Brain microvascular endothelial cell (primary cell): ENCODE measurements at regions not wholly inside any gene's neighbourhood (a gene's known extent, or its start where the extent isn't known, plus 50 kb on each side); places are given as distances from the start of the nearest gene placed in this dataset.
"Not testable (repeated sequence)": the region's sequence is repeated elsewhere in the genome, so short reads cannot be mapped to it uniquely, and the experiment has no call there.

ENCODE experiments used
- DNase-seq: peaks from one replicate; pipeline ENCODE4 v3.0.0-alpha.2; 2020
- H3K27ac ChIP-seq: fragments of 250-450 bp; sonication (Bioruptor Pico); 2 replicates; pipeline ENCODE4 v1.5.1; 2020; ENCODE audit warnings: mild to moderate bottlenecking, moderate library complexity
- H3K27me3 ChIP-seq: fragments of 250-450 bp; sonication (Bioruptor Pico); replicated peaks from 2 replicates; pipeline ENCODE4 v1.5.1; 2020; ENCODE audit warnings: mild to moderate bottlenecking
- H3K36me3 ChIP-seq: fragments of 250-450 bp; sonication (Bioruptor Pico); replicated peaks from 2 replicates; pipeline ENCODE4 v1.5.1; 2020; ENCODE audit warnings: mild to moderate bottlenecking
- H3K4me3 ChIP-seq: 2 replicates; pipeline ENCODE4 v1.5.1; 2011; ENCODE audit warnings: low read depth, mild to moderate bottlenecking, control low read depth, low read length, moderate library complexity
- in situ Hi-C: cut with HindIII; loops from 2 replicates; pipeline ENCODE4 v1.10.0; 2017; ENCODE audit warnings: low sequenced_read_pairs, low pct_ligation_motif_present
- TF ChIP-seq, protein P1 (sequence below): IDR thresholded peaks from 2 replicates; pipeline ENCODE4 v1.5.1; 2011; ENCODE audit warnings: low read depth, mild to moderate bottlenecking, moderate library complexity, low read length, control low read depth, inconsistent platforms; ENCODE audit errors: missing control alignments

DNA sequence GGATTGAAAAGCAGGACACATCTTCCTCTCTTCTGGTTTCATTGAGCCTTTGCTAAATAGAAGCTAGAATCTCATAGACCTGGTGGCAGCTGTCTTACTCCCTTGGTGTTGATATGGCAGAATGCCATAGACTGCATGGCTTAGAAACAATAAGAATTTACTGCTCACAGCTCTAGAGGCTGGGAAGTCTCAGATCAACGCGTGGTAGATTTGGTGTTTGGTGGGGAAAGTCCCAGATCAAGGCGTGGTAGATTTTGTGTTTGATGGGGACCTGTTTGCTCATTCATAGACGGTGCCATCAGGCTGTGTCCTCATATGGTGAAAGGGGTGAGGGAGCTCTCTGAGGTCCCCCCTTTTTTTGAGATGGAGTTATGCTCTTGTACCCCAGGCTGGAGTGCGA, 57.6 kb upstream of the PPP2R3B start:
- DNase-seq = no peak
- TF ChIP-seq, protein P1, sequence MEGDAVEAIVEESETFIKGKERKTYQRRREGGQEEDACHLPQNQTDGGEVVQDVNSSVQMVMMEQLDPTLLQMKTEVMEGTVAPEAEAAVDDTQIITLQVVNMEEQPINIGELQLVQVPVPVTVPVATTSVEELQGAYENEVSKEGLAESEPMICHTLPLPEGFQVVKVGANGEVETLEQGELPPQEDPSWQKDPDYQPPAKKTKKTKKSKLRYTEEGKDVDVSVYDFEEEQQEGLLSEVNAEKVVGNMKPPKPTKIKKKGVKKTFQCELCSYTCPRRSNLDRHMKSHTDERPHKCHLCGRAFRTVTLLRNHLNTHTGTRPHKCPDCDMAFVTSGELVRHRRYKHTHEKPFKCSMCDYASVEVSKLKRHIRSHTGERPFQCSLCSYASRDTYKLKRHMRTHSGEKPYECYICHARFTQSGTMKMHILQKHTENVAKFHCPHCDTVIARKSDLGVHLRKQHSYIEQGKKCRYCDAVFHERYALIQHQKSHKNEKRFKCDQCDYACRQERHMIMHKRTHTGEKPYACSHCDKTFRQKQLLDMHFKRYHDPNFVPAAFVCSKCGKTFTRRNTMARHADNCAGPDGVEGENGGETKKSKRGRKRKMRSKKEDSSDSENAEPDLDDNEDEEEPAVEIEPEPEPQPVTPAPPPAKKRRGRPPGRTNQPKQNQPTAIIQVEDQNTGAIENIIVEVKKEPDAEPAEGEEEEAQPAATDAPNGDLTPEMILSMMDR = no peak
- no peak overlapping the region for H3K27ac ChIP-seq
- H3K4me3 ChIP-seq = no peak overlapping the region
- in situ Hi-C loops = no loop called here
- no peaks in the 10 kb centered on the region for H3K27me3 ChIP-seq
- no peaks in the 10 kb centered on the region for H3K36me3 ChIP-seq

DNA sequence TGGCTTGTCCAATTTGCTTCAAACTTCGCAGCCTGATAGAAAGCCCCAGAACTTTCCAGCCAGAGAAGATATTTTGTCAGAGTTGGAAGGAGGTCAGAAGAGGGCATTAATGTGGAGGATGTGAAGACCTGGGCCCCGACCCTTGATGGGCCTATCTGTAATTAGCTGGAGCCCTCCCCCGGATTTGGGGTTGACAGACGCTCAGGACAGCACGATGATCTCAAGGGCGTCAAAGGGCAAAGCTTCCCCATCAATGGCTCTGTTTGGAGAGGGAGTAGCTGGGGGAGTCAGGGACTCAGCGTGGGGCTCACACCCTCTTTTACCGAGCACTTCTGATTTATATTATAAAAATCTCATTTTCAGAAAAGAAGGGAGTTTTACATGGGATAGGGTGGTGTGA, 59.0 kb upstream of the PPP2R3B start:
- H3K27me3 ChIP-seq = no peaks in the 10 kb centered on the region
- TF ChIP-seq, protein P1 = no peak

DNA sequence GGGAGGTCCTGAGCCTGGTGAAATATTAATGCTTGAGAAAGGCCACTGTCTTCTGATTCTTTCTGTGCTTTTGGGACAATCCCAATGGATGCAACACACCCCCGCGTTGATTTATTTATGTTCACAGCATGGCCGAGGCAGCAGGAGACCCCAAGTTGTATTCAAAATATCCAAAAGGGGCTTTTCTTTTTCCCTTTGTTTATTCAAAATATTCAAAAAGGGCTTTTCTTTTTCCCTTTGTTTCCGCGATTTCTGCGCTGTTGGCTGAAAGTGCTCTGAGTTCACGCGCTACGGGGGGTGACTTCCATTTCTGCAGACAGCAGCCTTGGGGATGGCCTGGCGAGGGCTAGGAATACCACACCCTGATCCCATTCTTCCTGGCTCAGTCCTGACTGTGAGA, 59.5 kb upstream of the PPP2R3B start:
- no peaks in the 10 kb centered on the region for H3K36me3 ChIP-seq
- in situ Hi-C loops = no loop called here
- no peak overlapping the region for H3K4me3 ChIP-seq
- DNase-seq = no peak
- no peaks in the 10 kb centered on the region for H3K27me3 ChIP-seq
- TF ChIP-seq, protein P1 = no peak
- no peak overlapping the region for H3K27ac ChIP-seq

More for the DNA sequence above, 59.0 kb upstream of the PPP2R3B start:
- H3K4me3 ChIP-seq = no peak overlapping the region
- DNase-seq = no peak
- H3K27ac ChIP-seq = no peak overlapping the region
- H3K36me3 ChIP-seq = no peaks in the 10 kb centered on the region
- in situ Hi-C loops = no loop called here

DNA sequence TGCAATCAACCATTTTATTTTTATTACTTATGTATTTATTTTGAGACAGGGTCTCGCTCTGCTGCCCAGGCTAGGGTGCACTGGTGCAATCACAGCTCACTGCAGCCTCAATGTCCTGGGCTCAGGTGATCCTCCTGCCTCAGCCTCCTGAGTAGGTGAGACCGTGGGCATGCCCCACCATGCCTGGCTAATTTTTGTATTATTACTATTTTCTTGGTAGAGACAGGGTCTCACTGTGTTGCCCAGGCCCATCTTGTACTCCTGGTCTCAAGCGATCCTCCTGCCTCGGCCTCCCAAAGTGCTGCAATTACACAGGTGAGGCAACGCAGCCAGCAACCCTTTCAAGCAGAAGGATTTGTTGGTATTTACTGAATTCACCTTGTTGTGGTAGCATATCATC, 60.3 kb upstream of the PPP2R3B start:
- Histone ChIP-seq H3K4me3 (no peak overlapping the region), H3K27ac (no peak overlapping the region), H3K36me3 (no peaks in the 10 kb centered on the region), H3K27me3 (no peaks in the 10 kb centered on the region)
- no peak for DNase-seq
- TF ChIP-seq, protein P1 = no peak
- in situ Hi-C loops = no loop called here

DNA sequence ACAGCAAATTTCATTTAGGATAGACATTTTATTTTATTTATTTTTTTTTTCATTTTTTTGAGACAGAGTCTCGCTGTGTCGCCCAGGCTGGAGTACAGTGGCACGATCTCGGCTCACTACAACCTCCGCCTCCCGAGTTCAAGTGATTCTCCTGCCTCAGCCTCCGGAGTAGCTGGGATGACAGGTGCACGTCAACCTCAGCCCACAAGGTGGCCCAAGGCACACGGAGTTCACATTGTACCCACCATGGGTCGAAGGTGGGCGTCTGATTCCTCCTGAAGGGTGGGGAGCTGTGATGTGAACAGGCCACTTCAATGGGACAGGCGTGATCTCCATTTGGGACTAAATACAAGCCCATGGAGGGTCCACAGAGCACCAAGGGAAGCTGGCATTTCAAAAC, 65.0 kb upstream of the PPP2R3B start:
- DNase-seq, in situ Hi-C loops, H3K36me3 ChIP-seq, H3K27ac ChIP-seq, H3K4me3 ChIP-seq, H3K27me3 ChIP-seq: not testable (repeated sequence)
- TF ChIP-seq, protein P1 = peak; percentile 12

DNA sequence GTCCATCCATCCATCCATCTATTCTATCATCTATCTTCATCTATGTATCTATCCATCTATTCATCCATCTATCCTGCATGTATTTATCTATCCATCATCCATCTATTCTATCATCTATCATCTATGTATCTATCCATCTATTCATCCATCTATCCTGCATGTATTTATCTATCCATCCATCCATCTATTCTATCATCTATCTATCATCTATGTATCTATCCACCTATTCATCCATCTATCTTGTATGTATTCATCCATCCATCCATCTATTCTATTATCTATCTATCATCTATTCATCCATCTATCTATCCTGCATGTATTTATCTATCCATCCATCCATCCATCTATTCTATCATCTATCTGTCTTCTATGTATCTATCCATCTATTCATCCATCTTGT, 65.9 kb upstream of the PPP2R3B start:
- in situ Hi-C loops = no loop called here
- no peak for DNase-seq
- H3K36me3 ChIP-seq = no peaks in the 10 kb centered on the region
- no peak overlapping the region for H3K4me3 ChIP-seq
- H3K27me3 ChIP-seq = no peaks in the 10 kb centered on the region
- no peak overlapping the region for H3K27ac ChIP-seq
- TF ChIP-seq, protein P1 = no peak

DNA sequence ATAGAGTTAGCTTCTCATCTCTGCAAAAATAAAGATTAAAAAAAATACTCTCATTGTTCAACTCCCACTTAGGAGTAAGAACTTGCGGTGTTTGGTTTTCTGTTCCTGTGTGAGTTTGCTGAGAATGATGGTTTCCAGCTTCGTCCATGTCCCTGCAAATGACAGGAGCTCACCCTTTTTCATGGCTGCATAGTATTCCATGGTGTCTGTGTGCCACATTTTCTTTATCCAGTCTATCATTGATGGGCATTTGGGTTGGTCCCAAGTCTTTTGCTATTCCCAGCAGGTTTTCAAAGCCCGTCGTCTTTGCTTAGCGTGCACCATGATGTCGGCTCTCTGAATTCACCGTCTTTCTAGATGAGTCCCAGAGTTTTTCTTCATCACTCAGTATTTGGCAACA, 67.8 kb upstream of the PPP2R3B start:
- H3K27ac ChIP-seq, in situ Hi-C loops, DNase-seq, H3K27me3 ChIP-seq, H3K36me3 ChIP-seq, H3K4me3 ChIP-seq: not testable (repeated sequence)
